Esophagus muscularis mucosa (tissue), 2 donors: ENCODE measurements at regions not wholly inside any gene's neighbourhood (a gene's known extent, or its start where the extent isn't known, plus 50 kb on each side); places are given as distances from the start of the nearest gene placed in this dataset.

Experiments
- EP300 ChIP-seq: sonication (generic); formaldehyde crosslinking; IDR thresholded peaks from one replicate; pipeline ENCODE4 v1.6.1; 2017; ENCODE audit warnings: antibody characterized with exemption
- POLR2A ChIP-seq: fragments of 450-650 bp; IDR thresholded peaks from one replicate; pipeline ENCODE4 v1.6.1; 2017; ENCODE audit warnings: antibody characterized with exemption, moderate library complexity, mild to moderate bottlenecking, low read depth

DNA sequence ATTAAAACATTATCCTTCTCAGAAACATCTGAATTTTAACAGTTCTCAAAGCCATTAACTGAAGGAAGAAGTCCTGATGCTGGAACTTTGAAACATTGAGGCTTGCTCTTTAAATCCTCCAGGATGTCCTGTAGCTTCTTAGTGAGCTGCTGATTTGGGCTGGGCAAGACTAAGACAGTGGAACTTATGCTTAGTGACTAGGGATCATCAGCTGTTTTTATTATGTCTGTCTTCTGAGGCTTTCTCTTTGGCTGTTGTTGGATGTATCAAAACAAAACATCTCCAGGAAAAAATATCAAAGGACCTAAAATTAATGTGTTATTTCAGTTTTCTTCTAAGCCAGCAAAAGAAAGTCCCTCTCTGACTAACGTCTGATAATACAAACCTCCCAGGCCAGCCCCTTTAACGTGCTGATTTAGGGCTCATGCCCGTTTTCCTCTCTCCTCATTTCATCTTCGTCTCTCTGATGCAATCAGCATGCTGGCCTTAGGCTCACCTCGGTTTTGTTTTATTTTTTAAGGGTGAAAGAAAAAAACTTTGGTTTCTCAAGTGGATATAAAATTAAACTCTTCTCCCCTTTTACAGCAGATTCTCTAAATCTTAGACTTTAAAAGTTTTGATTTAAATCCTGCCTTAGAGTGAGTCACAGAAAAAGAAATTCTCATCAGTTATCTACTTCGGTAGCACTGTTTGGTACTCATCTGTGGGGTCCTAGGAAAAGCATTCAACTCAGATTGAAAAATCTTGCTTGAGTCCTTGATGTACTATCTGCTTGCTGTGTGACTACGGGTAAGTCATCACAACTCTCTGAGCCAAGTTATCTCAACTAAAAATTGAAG lies 106.2 kb upstream of the CCDC91 start:
- TF ChIP-seq POLR2A (no peak), EP300 (no peak)
